Natural killer cell (primary cell): ENCODE measurements at regions not wholly inside any gene's neighbourhood (a gene's known extent, or its start where the extent isn't known, plus 50 kb on each side); places are given as distances from the start of the nearest gene placed in this dataset.

Experiments
- ATAC-seq, 3 donors: fragments of 150-1000 bp in 2 of 3; fragments of 200-7000 bp in 1 of 3; cut with Tn5 transposase; 1 replicate in 1 of 3; 2 replicates in 2 of 3; pipeline ENCODE4 v1.10.0; 2021; ENCODE audit warnings: mild to moderate bottlenecking in 2 of 3, moderate library complexity in 2 of 3
- DNase-seq, 2 donors: peaks; one replicate each; pipeline versions ENCODE4 v3.0.0 to v3.0.0-alpha.2; 2013 to 2021; ENCODE audit warnings: mixed read lengths in 1 of 2
- H3K27ac ChIP-seq: one replicate; pipeline ENCODE4 v1.5.1; 2013; ENCODE audit warnings: mild to moderate bottlenecking, low read length
- H3K27me3 ChIP-seq: one replicate; pipeline ENCODE4 v1.6.1; 2013; ENCODE audit warnings: low read length; ENCODE audit not compliant: control insufficient read depth, insufficient read depth
- H3K36me3 ChIP-seq: one replicate; pipeline ENCODE4 v1.6.1; 2013; ENCODE audit warnings: low read length; ENCODE audit not compliant: control insufficient read depth, insufficient read depth
- H3K4me1 ChIP-seq: one replicate; pipeline ENCODE4 v1.6.1; 2013; ENCODE audit warnings: low read length; ENCODE audit not compliant: control insufficient read depth, insufficient read depth
- H3K4me3 ChIP-seq: one replicate; pipeline ENCODE4 v1.5.1; 2013; ENCODE audit warnings: low read length
- H3K9me3 ChIP-seq: one replicate; pipeline ENCODE4 v1.6.1; 2013; ENCODE audit warnings: low read length; ENCODE audit not compliant: control insufficient read depth, insufficient read depth
- H3K27ac Mint-ChIP-seq, 2 donors: one replicate each; pipeline ENCODE4 v1.8.0; 2022; ENCODE audit warnings: mild to moderate bottlenecking in 2 of 2, mixed read lengths in 2 of 2, moderate library complexity in 1 of 2
- H3K27me3 Mint-ChIP-seq, 2 donors: one replicate each; pipeline ENCODE4 v1.8.0; 2022; ENCODE audit warnings: low read depth in 2 of 2, mixed read lengths in 2 of 2
- H3K36me3 Mint-ChIP-seq: one replicate; pipeline ENCODE4 v1.8.0; 2022; ENCODE audit warnings: mixed read lengths
- H3K4me1 Mint-ChIP-seq, 2 donors: one replicate each; pipeline ENCODE4 v1.8.0; 2022; ENCODE audit warnings: mixed read lengths in 2 of 2
- H3K4me3 Mint-ChIP-seq: one replicate; pipeline ENCODE4 v1.8.0; 2022; ENCODE audit warnings: mild to moderate bottlenecking, moderate library complexity, mixed read lengths
- H3K9me3 Mint-ChIP-seq, 2 donors: one replicate each; pipeline ENCODE4 v1.8.0; 2022; ENCODE audit warnings: mixed read lengths in 2 of 2
- CTCF ChIP-seq: fragments of 200-600 bp; IDR thresholded peaks from one replicate; pipeline ENCODE4 v1.8.0; 2022; ENCODE audit warnings: antibody characterized with exemption
- WGBS: methylation state at CpG from one replicate; pipeline ENCODE4 v1.1.7; 2013; ENCODE audit warnings: missing lambda C conversion rate; ENCODE audit not compliant: insufficient coverage; 5-methylcytosine and 5-hydroxymethylcytosine counted together
- intact Hi-C: fragments of 100-400 bp; cut with micrococcal nuclease; formaldehyde crosslinking; loops from one replicate; pipeline ENCODE4 v1.14.2; 2022

GRCh38 chr21:20545454-20545853, 452.8 kb upstream of the NCAM2 start:
- H3K27ac Mint-ChIP-seq, result no peak overlapping the region
- WGBS, result 74% methylated on average over 9 of the region's 10 CpGs
- intact Hi-C loops, result no loop called here
- no peaks in the 10 kb centered on the region for H3K4me1 Mint-ChIP-seq
- Histone ChIP-seq H3K27ac (no peak overlapping the region), H3K4me1 (no peaks in the 10 kb centered on the region), H3K4me3 (no peak overlapping the region), H3K36me3 (no peaks in the 10 kb centered on the region), H3K27me3 (no peaks in the 10 kb centered on the region), H3K9me3 (no peaks in the 10 kb centered on the region)
- peaks cover 8 to 12% of the 10 kb centered on the region in 2 donors for H3K9me3 Mint-ChIP-seq
- DNase-seq, result no peak
- no peaks in the 10 kb centered on the region for H3K27me3 Mint-ChIP-seq
- H3K36me3 Mint-ChIP-seq, result peaks cover 5% of the 10 kb centered on the region
- H3K4me3 Mint-ChIP-seq, result no peak overlapping the region
- ATAC-seq, result no peak
- no peak for TF ChIP-seq CTCF

GRCh38 chr21:20551939-20552338, 446.3 kb upstream of the NCAM2 start:
- no peaks in the 10 kb centered on the region for H3K27me3 ChIP-seq
- H3K9me3 ChIP-seq, result no peaks in the 10 kb centered on the region
- Mint-ChIP-seq H3K9me3 (peaks cover 4 to 5% of the 10 kb centered on the region in 2 donors), H3K27me3 (no peaks in the 10 kb centered on the region), H3K27ac (no peak overlapping the region), H3K36me3 (peaks cover 5% of the 10 kb centered on the region), H3K4me3 (no peak overlapping the region), H3K4me1 (no peaks in the 10 kb centered on the region)
- ATAC-seq (no peak), DNase-seq (no peak)
- no peak overlapping the region for H3K4me3 ChIP-seq
- no peak overlapping the region for H3K27ac ChIP-seq
- no peak for TF ChIP-seq CTCF
- no peaks in the 10 kb centered on the region for H3K36me3 ChIP-seq
- H3K4me1 ChIP-seq, result no peaks in the 10 kb centered on the region
- intact Hi-C loops, result no loop called here
- 100% methylated on average over 1 of the region's 1 CpG for WGBS

GRCh38 chr21:20554785-20555184, 443.4 kb upstream of the NCAM2 start:
- H3K36me3 Mint-ChIP-seq, result no peaks in the 10 kb centered on the region
- no peaks in the 10 kb centered on the region for H3K4me1 Mint-ChIP-seq
- H3K27me3 ChIP-seq, result no peaks in the 10 kb centered on the region
- no peak overlapping the region for H3K27ac ChIP-seq
- TF ChIP-seq CTCF, result no peak
- H3K4me3 ChIP-seq, result no peak overlapping the region
- 88% methylated on average over 3 of the region's 3 CpGs for WGBS
- H3K27me3 Mint-ChIP-seq, result no peaks in the 10 kb centered on the region
- no peak for DNase-seq
- H3K4me3 Mint-ChIP-seq, result no peak overlapping the region
- H3K9me3 Mint-ChIP-seq, result peaks cover 4% of the 10 kb centered on the region in 2 donors
- H3K4me1 ChIP-seq, result no peaks in the 10 kb centered on the region
- H3K27ac Mint-ChIP-seq, result no peak overlapping the region
- H3K9me3 ChIP-seq, result no peaks in the 10 kb centered on the region
- H3K36me3 ChIP-seq, result no peaks in the 10 kb centered on the region
- intact Hi-C loops, result no loop called here
- ATAC-seq, result no peak

- no peaks in the 10 kb centered on the region for H3K4me1 ChIP-seq
- no peak overlapping the region for H3K27ac ChIP-seq
- no peak overlapping the region for H3K4me3 Mint-ChIP-seq
- peaks cover 8 to 11% of the 10 kb centered on the region in 2 donors for H3K9me3 Mint-ChIP-seq
- no peaks in the 10 kb centered on the region for H3K27me3 Mint-ChIP-seq
- no peaks in the 10 kb centered on the region for H3K4me1 Mint-ChIP-seq
- intact Hi-C loops, result no loop called here
- no peaks in the 10 kb centered on the region for H3K27me3 ChIP-seq
- no peaks in the 10 kb centered on the region for H3K9me3 ChIP-seq
- TF ChIP-seq CTCF, result no peak
- H3K4me3 ChIP-seq, result no peak overlapping the region
- 56% methylated on average over 2 of the region's 2 CpGs for WGBS
- no peak overlapping the region for H3K27ac Mint-ChIP-seq
- no peaks in the 10 kb centered on the region for H3K36me3 ChIP-seq
- no peaks in the 10 kb centered on the region for H3K36me3 Mint-ChIP-seq
- DNase-seq, result no peak
- no peak for ATAC-seq
Observed at GRCh38 chr21:20570824-20571232, 427.4 kb upstream of the NCAM2 start.
